PC-3 (cell line): ENCODE measurements at regions not wholly inside any gene's neighbourhood (a gene's known extent, or its start where the extent isn't known, plus 50 kb on each side); places are given as distances from the start of the nearest gene placed in this dataset.
A peak's percentile ranks its signal among the peaks of the same experiment; 100 is the strongest.

Source experiments
- EZH2 ChIP-seq: fragments of 300-600 bp; sonication (generic); IDR thresholded peaks from one replicate; pipeline ENCODE4 v1.6.1; 2017; ENCODE audit warnings: antibody characterized with exemption, mild to moderate bottlenecking, low read length; ENCODE audit not compliant: unreplicated experiment
- EZH2phosphoT487 ChIP-seq: fragments of 300-600 bp; sonication (generic); IDR thresholded peaks from 2 replicates; pipeline ENCODE4 v1.6.1; 2018; ENCODE audit warnings: mild to moderate bottlenecking, antibody characterized with exemption, low read length, borderline replicate concordance
- TF ChIP-seq, protein P1 (sequence below): fragments of 300-600 bp; sonication (generic); conservative IDR thresholded peaks from 2 replicates; pipeline ENCODE4 v1.5.1; 2017; ENCODE audit warnings: antibody characterized with exemption, low read depth, mild to moderate bottlenecking, low read length

GRCh38 chr14:57066887-57067513 lies 201.7 kb downstream of the EXOC5 start:
- TF ChIP-seq EZH2 (no peak), EZH2phosphoT487 (no peak)
- TF ChIP-seq, protein P1, sequence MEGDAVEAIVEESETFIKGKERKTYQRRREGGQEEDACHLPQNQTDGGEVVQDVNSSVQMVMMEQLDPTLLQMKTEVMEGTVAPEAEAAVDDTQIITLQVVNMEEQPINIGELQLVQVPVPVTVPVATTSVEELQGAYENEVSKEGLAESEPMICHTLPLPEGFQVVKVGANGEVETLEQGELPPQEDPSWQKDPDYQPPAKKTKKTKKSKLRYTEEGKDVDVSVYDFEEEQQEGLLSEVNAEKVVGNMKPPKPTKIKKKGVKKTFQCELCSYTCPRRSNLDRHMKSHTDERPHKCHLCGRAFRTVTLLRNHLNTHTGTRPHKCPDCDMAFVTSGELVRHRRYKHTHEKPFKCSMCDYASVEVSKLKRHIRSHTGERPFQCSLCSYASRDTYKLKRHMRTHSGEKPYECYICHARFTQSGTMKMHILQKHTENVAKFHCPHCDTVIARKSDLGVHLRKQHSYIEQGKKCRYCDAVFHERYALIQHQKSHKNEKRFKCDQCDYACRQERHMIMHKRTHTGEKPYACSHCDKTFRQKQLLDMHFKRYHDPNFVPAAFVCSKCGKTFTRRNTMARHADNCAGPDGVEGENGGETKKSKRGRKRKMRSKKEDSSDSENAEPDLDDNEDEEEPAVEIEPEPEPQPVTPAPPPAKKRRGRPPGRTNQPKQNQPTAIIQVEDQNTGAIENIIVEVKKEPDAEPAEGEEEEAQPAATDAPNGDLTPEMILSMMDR = peak; percentile 99
